ENCODE measurements at regions not wholly inside any gene's neighbourhood (a gene's known extent, or its start where the extent isn't known, plus 50 kb on each side); places are given as distances from the start of the nearest gene placed in this dataset.

DNA sequence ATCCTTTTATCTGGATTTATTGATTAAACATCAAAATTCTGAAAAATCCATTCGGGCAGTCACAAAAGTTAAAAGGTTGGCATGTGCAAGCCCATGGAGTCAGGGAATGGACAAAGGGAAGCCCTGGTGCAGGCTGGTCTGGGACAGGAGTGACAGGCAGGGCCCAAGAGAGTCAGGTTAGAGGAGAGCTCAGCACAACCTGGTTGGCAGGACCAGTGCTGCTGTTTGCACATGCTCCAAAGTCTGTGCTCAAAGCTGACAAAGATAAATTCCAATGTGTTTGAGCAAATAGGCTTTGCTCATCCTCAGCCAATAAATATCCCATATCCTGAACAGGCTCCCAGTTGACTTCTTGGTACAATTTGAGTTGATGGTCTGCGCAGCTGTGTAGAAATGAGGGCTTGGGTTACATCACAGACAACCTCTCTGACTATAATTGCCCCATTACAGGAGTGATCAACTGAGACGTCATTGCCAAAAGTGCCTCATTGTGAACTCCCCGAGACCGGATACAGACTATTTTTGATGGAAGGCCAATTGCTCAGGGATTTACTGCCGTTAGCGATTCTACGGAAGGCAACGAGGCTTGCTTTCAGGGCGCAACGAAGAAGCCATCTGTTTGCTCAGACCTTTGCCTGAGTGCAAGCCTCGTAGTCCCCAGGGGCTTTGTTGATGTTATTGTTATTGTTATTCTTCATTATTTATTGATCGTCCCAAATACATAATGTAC lies 1008.1 kb upstream of the TENM3 start:
- TF ChIP-seq, protein P1, sequence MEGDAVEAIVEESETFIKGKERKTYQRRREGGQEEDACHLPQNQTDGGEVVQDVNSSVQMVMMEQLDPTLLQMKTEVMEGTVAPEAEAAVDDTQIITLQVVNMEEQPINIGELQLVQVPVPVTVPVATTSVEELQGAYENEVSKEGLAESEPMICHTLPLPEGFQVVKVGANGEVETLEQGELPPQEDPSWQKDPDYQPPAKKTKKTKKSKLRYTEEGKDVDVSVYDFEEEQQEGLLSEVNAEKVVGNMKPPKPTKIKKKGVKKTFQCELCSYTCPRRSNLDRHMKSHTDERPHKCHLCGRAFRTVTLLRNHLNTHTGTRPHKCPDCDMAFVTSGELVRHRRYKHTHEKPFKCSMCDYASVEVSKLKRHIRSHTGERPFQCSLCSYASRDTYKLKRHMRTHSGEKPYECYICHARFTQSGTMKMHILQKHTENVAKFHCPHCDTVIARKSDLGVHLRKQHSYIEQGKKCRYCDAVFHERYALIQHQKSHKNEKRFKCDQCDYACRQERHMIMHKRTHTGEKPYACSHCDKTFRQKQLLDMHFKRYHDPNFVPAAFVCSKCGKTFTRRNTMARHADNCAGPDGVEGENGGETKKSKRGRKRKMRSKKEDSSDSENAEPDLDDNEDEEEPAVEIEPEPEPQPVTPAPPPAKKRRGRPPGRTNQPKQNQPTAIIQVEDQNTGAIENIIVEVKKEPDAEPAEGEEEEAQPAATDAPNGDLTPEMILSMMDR (IDR thresholded peaks at IDR 0.05 in 8 of 11, conservative IDR thresholded peaks at IDR 0.05 in 3 of 11) = no peak
- no peak for TF ChIP-seq POLR2A (IDR thresholded peaks at IDR 0.05)
